ENCODE measurements at regions not wholly inside any gene's neighbourhood (a gene's known extent, or its start where the extent isn't known, plus 50 kb on each side); places are given as distances from the start of the nearest gene placed in this dataset.
"Not testable (repeated sequence)": the region's sequence is repeated elsewhere in the genome, so short reads cannot be mapped to it uniquely, and the experiment has no call there.

DNA sequence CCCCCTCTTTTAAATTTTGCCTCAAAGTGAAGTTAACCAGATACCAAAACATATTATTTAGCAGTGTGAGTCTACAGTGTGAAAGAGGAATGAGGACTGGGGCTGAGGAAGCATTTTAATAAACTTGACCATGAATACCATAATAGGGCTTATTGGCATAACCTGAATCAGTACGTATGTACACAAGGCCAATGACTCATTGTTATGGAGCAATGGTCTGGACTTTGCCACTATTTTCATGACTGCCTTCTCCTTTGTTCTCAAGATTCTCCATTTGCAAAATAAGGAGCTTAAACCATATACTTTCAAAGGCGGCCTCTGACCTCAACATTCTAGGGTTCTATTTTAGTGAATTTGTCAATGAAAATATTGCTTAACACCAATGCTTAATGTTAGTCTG is 102.8 kb upstream of the OR13H1 start:
- no peaks in the 10 kb centered on the region for H4K20me1 ChIP-seq (ENCODE audit: insufficient read depth, low read length)
- H3K27me3 Mint-ChIP-seq (ENCODE audit: low read depth in 3 of 3), result peaks cover 0 to 6% (median 1%) of the 10 kb centered on the region in 3 donors
- no peaks in the 10 kb centered on the region for H3K36me3 Mint-ChIP-seq
- H3K27me3 ChIP-seq (ENCODE audit: control insufficient read depth in 2 of 2, insufficient read depth in 2 of 2, low read length in 2 of 2), result no peaks in the 10 kb centered on the region
- H3K9me3 ChIP-seq (replicated peaks in 1 of 2; ENCODE audit: control insufficient read depth in 1 of 2, insufficient read depth in 1 of 2, low read length in 2 of 2), result no peaks in the 10 kb centered on the region
- no peak overlapping the region for H3K4me3 Mint-ChIP-seq
- WGBS (ENCODE audit: insufficient coverage), result no CpG with 5 or more reads among the region's 2 CpGs
- H3K4me1 Mint-ChIP-seq, result no peaks in the 10 kb centered on the region
- H2AFZ ChIP-seq (ENCODE audit: insufficient read depth, low read depth, low read length, poor library complexity, severe bottlenecking), result no peak overlapping the region
- TF ChIP-seq CTCF (IDR thresholded peaks at IDR 0.05), result no peak
- no peaks in the 10 kb centered on the region for H3K36me3 ChIP-seq (replicated peaks in 1 of 2; ENCODE audit: control insufficient read depth in 1 of 2, insufficient read depth in 2 of 2, low read length in 2 of 2)
- no peak overlapping the region for H3K27ac Mint-ChIP-seq
- no peaks in the 10 kb centered on the region for H3K79me2 ChIP-seq (ENCODE audit: insufficient read depth, low read length)
- H3K4me1 ChIP-seq (ENCODE audit: control insufficient read depth in 1 of 2, insufficient read depth in 2 of 2, low read length in 2 of 2), result no peaks in the 10 kb centered on the region
- intact Hi-C loops (cut with micrococcal nuclease), result no loop called here
- no peak overlapping the region for H3K9ac ChIP-seq (ENCODE audit: insufficient read depth, low read length, poor library complexity, severe bottlenecking)
- no peak overlapping the region for H3K4me2 ChIP-seq (replicated peaks; ENCODE audit: extremely low read depth, low read length, poor library complexity, severe bottlenecking)
- no peak for DNase-seq
- peaks cover 0 to 2% (median 0%) of the 10 kb centered on the region in 7 donors for H3K9me3 Mint-ChIP-seq
- no peak overlapping the region for H3K27ac ChIP-seq (ENCODE audit: low read depth in 1 of 2, low read length in 2 of 2)
- H3K4me3 ChIP-seq (replicated peaks in 1 of 3; ENCODE audit: low read depth in 2 of 3, low read length in 3 of 3), result no peak overlapping the region

- peaks cover 0 to 7% (median 1%) of the 10 kb centered on the region in 3 donors for H3K27me3 Mint-ChIP-seq (ENCODE audit: low read depth in 3 of 3)
- intact Hi-C loops (cut with micrococcal nuclease), result no loop called here
- no peaks in the 10 kb centered on the region for H3K79me2 ChIP-seq (ENCODE audit: insufficient read depth, low read length)
- peaks cover 0 to 6% (median 2%) of the 10 kb centered on the region in 7 donors for H3K9me3 Mint-ChIP-seq
- no peaks in the 10 kb centered on the region for H3K36me3 ChIP-seq (replicated peaks in 1 of 2; ENCODE audit: control insufficient read depth in 1 of 2, insufficient read depth in 2 of 2, low read length in 2 of 2)
- H3K9me3 ChIP-seq (replicated peaks in 1 of 2; ENCODE audit: control insufficient read depth in 1 of 2, insufficient read depth in 1 of 2, low read length in 2 of 2), result no peaks in the 10 kb centered on the region
- no peak overlapping the region for H3K4me2 ChIP-seq (replicated peaks; ENCODE audit: extremely low read depth, low read length, poor library complexity, severe bottlenecking)
- WGBS (ENCODE audit: insufficient coverage), result no CpG with 5 or more reads among the region's 2 CpGs
- H3K4me1 Mint-ChIP-seq, result no peaks in the 10 kb centered on the region
- no peak overlapping the region for H3K9ac ChIP-seq (ENCODE audit: insufficient read depth, low read length, poor library complexity, severe bottlenecking)
- DNase-seq, result no peak
- no peaks in the 10 kb centered on the region for H3K4me1 ChIP-seq (ENCODE audit: control insufficient read depth in 1 of 2, insufficient read depth in 2 of 2, low read length in 2 of 2)
- no peaks in the 10 kb centered on the region for H3K36me3 Mint-ChIP-seq
- no peak for TF ChIP-seq CTCF (IDR thresholded peaks at IDR 0.05)
- no peak overlapping the region for H3K4me3 ChIP-seq (replicated peaks in 1 of 3; ENCODE audit: low read depth in 2 of 3, low read length in 3 of 3)
- H3K27ac Mint-ChIP-seq, result no peak overlapping the region
- H2AFZ ChIP-seq (ENCODE audit: insufficient read depth, low read depth, low read length, poor library complexity, severe bottlenecking), result no peak overlapping the region
- no peaks in the 10 kb centered on the region for H4K20me1 ChIP-seq (ENCODE audit: insufficient read depth, low read length)
- H3K27ac ChIP-seq (ENCODE audit: low read depth in 1 of 2, low read length in 2 of 2), result no peak overlapping the region
- H3K27me3 ChIP-seq (ENCODE audit: control insufficient read depth in 2 of 2, insufficient read depth in 2 of 2, low read length in 2 of 2), result no peaks in the 10 kb centered on the region
- no peak overlapping the region for H3K4me3 Mint-ChIP-seq
Measured at GRCh38 chrX:131445955-131446354, 97.9 kb upstream of the OR13H1 start.

GRCh38 chrX:131461855-131462254 is 82.0 kb upstream of the OR13H1 start:
- H3K9me3 ChIP-seq (replicated peaks in 1 of 2; ENCODE audit: control insufficient read depth in 1 of 2, insufficient read depth in 1 of 2, low read length in 2 of 2); intact Hi-C loops (cut with micrococcal nuclease); H3K4me3 Mint-ChIP-seq; H3K4me3 ChIP-seq (replicated peaks in 1 of 3; ENCODE audit: low read depth in 2 of 3, low read length in 3 of 3); H4K20me1 ChIP-seq (ENCODE audit: insufficient read depth, low read length); H2AFZ ChIP-seq (ENCODE audit: insufficient read depth, low read depth, low read length, poor library complexity, severe bottlenecking); H3K27me3 ChIP-seq (ENCODE audit: control insufficient read depth in 2 of 2, insufficient read depth in 2 of 2, low read length in 2 of 2); H3K27ac ChIP-seq (ENCODE audit: low read depth in 1 of 2, low read length in 2 of 2); H3K9ac ChIP-seq (ENCODE audit: insufficient read depth, low read length, poor library complexity, severe bottlenecking); H3K79me2 ChIP-seq (ENCODE audit: insufficient read depth, low read length); H3K4me1 Mint-ChIP-seq; H3K27me3 Mint-ChIP-seq (ENCODE audit: low read depth in 3 of 3); H3K36me3 Mint-ChIP-seq; H3K4me1 ChIP-seq (ENCODE audit: control insufficient read depth in 1 of 2, insufficient read depth in 2 of 2, low read length in 2 of 2); H3K27ac Mint-ChIP-seq; DNase-seq; H3K36me3 ChIP-seq (replicated peaks in 1 of 2; ENCODE audit: control insufficient read depth in 1 of 2, insufficient read depth in 2 of 2, low read length in 2 of 2); H3K4me2 ChIP-seq (replicated peaks; ENCODE audit: extremely low read depth, low read length, poor library complexity, severe bottlenecking): not testable (repeated sequence)
- 96% methylated on average over 5 of the region's 10 CpGs for WGBS (ENCODE audit: insufficient coverage)
- peaks cover 0 to 16% (median 11%) of the 10 kb centered on the region in 7 donors for H3K9me3 Mint-ChIP-seq
